Endometrium (tissue), 2 donors: ENCODE measurements at regions not wholly inside any gene's neighbourhood (a gene's known extent, or its start where the extent isn't known, plus 50 kb on each side); places are given as distances from the start of the nearest gene placed in this dataset.

Experiments used
- FAIRE-seq: peaks from 2 replicates; lab custom pipeline; 2012; peaks lifted over from hg19 to GRCh38; lab: Jason Lieb, UNC
- donor health status: control.
- donor health status: control.

GRCh38 chr4:164413743-164414142 is 340.2 kb upstream of the SMIM31 start:
- no peak for FAIRE-seq

- FAIRE-seq, result no peak
Observed at GRCh38 chr4:164423819-164424218, 330.1 kb upstream of the SMIM31 start.

DNA sequence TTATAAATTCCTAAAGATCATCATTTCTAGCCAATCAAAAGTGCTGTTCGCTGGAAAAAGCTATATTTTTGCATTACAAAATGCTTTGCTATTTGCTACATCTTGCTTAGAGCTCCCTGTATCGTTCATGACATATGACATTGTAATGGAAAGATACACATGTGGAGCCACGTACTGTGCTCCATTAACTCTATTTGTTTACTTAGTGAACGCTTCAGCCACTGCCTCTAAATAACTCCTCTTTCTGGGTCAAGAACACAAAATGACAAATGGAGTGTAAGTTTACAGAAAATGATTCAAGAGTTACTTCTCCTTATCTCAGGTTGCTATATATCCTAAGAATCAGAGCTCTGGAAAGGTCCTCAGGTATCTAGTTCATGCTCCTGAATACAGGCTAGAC is 329.1 kb upstream of the SMIM31 start:
- no peak for FAIRE-seq

- no peak for FAIRE-seq
Observed at GRCh38 chr4:164428561-164428960, 325.4 kb upstream of the SMIM31 start.

- FAIRE-seq, result no peak
Observed at GRCh38 chr4:164438321-164438720, 315.6 kb upstream of the SMIM31 start.

DNA sequence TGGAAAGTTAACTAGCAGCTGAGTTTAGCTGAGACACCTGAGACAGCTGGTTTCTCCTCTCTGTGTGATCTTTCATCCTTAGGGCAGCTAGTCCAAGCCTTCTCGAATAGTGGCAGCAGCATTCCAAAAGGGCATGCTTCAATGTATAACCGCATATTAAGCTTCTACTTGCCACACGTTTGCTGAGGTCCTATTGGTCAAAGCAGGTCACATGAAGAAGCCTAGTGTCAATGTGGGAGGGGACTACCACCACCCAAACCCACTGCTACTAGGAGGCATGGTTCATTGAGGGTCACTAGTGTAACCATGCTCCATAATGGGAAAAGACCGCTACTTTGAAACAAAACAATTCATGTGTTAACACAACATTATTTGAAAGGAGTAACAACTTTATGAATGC is 314.9 kb upstream of the SMIM31 start:
- no peak for FAIRE-seq

GRCh38 chr4:164440199-164440598 is 313.7 kb upstream of the SMIM31 start:
- FAIRE-seq, result no peak

DNA sequence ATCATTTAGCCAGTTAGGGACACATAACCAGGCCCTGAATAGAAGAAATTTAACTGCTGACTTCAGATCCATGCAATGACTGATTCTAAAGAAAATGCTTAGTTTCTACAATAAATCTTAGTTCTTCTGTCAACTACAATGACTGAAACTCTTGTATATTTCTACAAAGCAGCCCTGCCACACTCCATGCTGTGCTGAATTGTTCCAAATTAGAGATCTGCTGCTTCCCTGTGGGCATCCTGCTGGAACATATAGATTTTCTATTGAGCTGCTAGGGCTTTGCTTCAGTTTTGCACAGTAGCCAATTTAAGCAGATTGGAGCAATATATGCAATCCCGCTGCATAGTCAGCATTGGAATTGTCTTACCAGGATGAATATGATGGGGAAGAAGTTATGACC is 312.8 kb upstream of the SMIM31 start:
- FAIRE-seq, result no peak

DNA sequence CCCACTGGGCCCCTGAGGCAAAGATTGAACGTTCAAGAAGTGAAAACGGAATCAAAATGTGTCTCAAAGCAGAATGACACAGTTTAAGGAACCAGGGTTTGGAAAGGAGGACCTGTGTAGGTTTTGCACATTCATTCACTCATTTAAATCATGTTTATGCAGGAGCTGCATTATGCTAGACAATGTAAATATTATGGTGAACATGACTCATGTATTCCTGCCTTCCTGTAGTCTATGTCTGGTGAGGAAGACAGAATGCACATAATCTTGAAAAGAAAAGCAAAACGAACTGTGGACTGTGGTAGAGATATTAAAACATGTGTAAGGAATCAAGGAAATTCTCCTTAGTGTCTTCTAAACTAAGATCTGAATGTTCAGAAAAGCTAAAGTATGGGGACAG is 311.8 kb upstream of the SMIM31 start:
- no peak for FAIRE-seq

GRCh38 chr4:164446516-164446915 is 307.4 kb upstream of the SMIM31 start:
- FAIRE-seq, result no peak

DNA sequence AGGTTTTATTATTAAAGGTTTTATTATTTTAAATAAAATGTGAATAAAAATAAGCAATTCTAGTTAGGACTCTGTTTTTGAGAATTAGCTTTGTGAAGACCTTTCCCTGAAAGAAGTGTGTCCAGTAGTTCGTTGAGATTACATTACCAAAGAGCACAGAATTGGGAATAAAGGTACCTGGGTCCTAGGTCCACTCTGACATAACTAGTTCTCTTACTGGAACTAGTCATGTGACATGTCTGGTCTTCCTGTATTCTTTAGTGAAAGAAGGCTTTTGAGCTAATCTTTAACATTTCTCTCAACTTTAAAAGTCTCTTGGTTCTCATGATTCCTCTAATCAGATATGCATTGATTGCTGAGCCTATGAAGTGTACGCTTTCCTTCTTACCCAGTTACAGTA is 292.0 kb upstream of the SMIM31 start:
- peak; percentile 18 for FAIRE-seq

DNA sequence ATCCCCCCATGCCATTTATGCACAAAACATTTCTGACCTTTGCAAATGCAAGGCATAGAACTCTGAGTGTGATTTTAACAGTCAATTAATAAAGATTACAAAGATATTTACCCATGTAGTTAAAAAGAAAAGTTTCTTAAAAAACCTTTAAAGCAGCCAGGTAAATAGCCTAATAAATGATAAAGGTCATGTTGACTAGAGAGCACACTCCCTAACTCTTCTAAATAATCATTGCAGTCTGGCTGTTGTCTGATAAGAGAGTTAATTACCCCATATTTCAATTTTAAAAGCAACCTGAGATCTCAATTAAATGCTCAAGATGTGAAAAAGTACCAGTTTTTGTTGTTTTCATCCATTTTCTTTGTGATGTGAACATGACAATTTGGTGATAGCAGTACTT is 291.5 kb upstream of the SMIM31 start:
- no peak for FAIRE-seq

GRCh38 chr4:164464313-164464712 is 289.6 kb upstream of the SMIM31 start:
- no peak for FAIRE-seq

GRCh38 chr4:164467493-164467892 is 286.4 kb upstream of the SMIM31 start:
- FAIRE-seq, result no peak

GRCh38 chr4:164481306-164482091 is 272.4 kb upstream of the SMIM31 start:
- no peak for FAIRE-seq

DNA sequence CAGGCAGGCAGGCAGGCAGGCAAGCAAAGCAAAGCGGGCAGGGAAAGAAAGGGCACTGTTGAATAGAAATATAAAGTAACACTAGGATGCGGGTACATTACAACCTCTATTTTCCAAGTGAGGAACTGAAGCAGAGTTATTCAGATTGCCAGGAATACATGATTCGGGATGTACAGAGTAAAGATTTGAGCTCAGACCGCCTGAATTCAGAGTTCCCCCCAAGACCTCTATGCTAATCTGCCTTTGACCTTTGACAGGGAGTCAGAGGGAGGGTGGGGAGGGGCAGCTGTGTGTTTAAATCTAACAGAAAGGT is 271.9 kb upstream of the SMIM31 start:
- FAIRE-seq, result no peak

GRCh38 chr4:164482758-164483157 is 271.2 kb upstream of the SMIM31 start:
- peak; percentile 86 for FAIRE-seq

DNA sequence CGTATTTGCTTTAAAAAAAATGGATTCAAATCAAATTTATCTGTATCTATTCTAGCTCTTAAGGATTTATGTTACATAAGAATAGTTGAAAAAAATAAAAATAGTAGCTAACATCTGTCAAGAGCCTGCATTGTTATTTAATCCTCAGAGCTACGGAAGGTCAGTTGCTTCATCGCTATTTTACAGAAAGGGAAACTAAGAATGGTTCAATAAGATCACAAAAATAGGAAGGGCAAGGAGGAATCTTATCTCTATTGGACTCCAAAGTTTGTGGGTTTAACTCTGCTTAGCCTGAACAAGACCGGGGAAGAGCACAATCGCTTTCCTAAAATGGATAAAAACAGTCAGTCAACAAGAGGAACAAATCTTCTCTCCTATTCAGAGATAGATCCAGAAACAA is 270.2 kb upstream of the SMIM31 start:
- no peak for FAIRE-seq

DNA sequence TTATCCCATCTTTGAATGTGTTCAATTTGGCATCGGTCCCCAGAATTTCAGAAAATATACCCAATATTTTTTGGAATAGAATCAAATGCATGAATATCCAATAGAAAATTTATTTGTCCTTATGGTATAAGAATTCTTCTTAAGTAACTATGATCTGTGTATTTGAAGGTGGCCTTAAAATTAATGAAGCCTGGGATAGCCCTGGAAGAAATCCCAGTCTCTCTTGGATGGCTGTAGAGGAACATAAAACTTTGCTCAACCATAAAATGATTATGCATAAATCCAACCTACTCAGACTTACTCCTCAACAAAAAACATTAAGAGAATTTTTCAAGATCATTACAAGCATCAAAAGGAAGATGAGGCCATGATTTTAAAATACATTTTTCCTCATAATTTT is 269.4 kb upstream of the SMIM31 start:
- FAIRE-seq, result peak; percentile 70

DNA sequence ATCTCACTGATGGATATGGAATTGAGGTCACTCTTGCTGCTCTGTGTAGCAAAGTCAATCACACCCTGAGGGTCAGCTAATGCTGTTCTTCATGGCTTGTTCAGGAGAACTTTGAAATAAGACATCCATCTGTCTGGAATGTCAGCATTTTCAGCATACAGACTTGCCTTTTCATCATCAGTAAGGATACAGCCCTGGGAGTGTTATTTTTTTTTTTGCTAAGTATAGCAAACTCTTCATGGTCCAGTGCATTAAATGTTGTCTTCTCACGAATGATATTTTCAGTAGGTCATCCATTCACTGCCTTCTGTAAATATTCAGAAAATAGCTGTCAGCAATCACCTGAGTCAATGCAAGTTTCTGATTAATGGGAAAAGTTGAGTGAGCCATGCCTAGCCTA is 268.8 kb upstream of the SMIM31 start:
- FAIRE-seq, result no peak

GRCh38 chr4:164488114-164488513 is 265.8 kb upstream of the SMIM31 start:
- FAIRE-seq, result no peak

DNA sequence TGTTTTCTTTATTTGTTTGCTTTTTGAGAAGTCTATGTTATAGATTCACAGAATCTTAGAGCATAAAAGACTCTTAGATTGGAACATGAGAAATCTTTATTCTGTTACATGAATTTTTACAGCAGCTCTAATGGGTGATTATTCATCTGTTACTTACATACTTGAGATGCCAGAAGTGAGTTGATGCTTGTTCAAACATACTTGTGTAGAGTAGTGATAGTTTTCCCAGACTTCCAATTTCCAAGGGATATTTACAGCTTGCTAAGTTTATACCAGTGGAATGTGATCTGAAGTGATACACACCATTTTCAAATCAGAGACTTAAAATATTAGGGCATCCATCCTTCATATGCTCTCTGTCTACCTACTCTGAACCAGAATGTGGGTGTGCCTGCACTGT is 252.9 kb upstream of the SMIM31 start:
- FAIRE-seq, result no peak

DNA sequence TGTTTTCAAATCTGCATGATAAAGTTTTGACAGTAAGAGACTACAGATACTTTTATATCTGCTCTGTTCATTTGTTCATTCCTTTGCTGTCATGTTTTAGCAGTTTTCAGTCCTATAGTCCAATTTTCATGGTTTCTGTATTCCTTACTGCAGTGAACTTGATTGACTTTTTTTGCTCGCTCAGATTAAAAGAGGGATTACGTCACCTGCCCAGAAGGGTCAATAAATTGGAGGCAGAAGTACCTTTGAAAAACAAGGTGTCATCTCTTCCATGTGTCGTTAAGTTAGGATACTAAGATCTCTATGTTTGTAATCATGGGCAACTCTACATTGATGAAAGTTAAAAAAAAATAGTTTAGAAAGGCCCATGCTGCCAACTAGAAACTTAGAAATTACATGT is 250.1 kb upstream of the SMIM31 start:
- no peak for FAIRE-seq

DNA sequence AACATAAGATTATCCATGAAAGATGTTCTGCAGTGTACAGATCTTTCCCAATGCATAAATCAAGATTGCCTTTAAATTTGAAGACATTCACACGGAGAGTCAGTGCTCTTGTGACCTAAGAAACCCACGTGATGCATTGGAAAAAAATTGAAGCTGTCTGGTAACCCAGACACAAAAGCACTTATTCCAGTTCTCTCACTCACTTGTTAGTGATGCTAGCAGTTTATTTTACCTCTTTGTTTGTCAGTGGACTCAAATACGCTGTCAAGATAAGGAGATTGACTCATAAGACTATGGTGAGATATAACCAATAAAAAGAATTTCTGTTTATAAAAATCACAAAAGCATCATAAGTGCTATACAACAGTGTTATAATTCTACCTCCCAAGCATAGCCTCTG is 245.8 kb upstream of the SMIM31 start:
- no peak for FAIRE-seq

- no peak for FAIRE-seq
Observed at GRCh38 chr4:164508771-164509170, 245.2 kb upstream of the SMIM31 start.
